ENCODE measurements at regions not wholly inside any gene's neighbourhood (a gene's known extent, or its start where the extent isn't known, plus 50 kb on each side); places are given as distances from the start of the nearest gene placed in this dataset.

DNA sequence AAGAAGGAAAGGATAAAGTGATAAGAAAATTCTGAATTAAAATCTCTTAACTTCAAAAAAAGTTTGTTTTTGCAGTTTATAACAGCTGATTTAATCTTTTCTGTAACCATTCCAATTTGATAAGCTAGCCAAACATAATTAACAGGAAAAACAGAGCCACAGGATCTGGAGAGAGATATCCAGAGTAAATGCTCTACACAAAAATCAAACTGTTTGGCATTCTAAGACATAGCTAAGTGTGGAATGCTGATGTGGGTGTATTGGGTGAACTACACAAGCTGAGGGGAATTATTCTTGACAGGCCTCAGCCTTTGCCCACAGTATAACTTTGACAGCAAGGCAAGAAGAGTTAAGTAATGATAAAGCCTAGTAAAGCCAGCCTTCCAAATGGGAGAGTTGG is 184.8 kb downstream of the GABRG1 start:
- no peak for DNase-seq (ENCODE audit: low read depth)
- H3K4me3 ChIP-seq (ENCODE audit: low read depth, low read length), result no peak overlapping the region
- TF ChIP-seq, protein P1, sequence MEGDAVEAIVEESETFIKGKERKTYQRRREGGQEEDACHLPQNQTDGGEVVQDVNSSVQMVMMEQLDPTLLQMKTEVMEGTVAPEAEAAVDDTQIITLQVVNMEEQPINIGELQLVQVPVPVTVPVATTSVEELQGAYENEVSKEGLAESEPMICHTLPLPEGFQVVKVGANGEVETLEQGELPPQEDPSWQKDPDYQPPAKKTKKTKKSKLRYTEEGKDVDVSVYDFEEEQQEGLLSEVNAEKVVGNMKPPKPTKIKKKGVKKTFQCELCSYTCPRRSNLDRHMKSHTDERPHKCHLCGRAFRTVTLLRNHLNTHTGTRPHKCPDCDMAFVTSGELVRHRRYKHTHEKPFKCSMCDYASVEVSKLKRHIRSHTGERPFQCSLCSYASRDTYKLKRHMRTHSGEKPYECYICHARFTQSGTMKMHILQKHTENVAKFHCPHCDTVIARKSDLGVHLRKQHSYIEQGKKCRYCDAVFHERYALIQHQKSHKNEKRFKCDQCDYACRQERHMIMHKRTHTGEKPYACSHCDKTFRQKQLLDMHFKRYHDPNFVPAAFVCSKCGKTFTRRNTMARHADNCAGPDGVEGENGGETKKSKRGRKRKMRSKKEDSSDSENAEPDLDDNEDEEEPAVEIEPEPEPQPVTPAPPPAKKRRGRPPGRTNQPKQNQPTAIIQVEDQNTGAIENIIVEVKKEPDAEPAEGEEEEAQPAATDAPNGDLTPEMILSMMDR (conservative IDR thresholded peaks at IDR 0.05; ENCODE audit: low read depth, low read length), result no peak

DNA sequence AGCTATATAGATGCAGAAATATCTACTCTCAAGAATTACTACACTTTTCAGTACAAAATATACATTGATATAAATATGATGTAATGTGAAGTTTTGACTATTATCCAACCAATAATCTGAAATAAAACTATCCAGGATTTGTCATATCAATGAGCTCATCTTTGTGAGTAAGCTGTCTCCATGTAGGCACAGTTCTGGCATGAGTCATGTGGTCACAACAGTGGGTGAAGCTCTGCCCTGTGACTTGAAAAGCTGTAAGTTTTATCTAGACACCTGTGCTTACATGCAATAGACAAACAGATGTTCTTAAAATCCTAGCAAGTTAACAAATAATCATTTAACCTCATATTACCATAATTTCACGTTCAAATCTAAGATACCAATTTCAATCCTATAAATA is 192.7 kb downstream of the GABRG1 start:
- no peak for DNase-seq (ENCODE audit: low read depth)
- H3K4me3 ChIP-seq (ENCODE audit: low read depth, low read length), result no peak overlapping the region
- TF ChIP-seq, protein P1 (conservative IDR thresholded peaks at IDR 0.05; ENCODE audit: low read depth, low read length), result no peak

DNA sequence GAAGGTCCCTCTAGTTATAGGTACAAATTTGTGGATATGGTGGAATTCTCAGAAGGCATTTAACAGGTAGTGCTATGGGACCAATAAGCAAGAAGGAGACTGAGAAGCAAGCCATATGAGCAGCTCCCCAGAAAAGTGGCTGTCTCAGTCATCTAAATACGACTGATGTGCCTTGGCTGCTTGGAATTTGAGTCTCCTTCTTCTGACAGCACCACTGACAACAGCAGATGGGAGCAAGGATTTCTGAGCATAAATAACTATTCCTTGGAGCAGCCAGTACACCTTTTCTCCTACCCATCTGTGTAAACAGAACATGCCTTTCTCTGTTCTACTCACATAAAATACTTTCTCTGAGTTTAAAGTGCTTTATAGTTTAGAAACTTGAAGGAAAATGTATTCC is 196.2 kb downstream of the GABRG1 start:
- DNase-seq (ENCODE audit: low read depth), result no peak
- TF ChIP-seq, protein P1 (conservative IDR thresholded peaks at IDR 0.05; ENCODE audit: low read depth, low read length), result no peak
- H3K4me3 ChIP-seq (ENCODE audit: low read depth, low read length), result no peak overlapping the region

DNA sequence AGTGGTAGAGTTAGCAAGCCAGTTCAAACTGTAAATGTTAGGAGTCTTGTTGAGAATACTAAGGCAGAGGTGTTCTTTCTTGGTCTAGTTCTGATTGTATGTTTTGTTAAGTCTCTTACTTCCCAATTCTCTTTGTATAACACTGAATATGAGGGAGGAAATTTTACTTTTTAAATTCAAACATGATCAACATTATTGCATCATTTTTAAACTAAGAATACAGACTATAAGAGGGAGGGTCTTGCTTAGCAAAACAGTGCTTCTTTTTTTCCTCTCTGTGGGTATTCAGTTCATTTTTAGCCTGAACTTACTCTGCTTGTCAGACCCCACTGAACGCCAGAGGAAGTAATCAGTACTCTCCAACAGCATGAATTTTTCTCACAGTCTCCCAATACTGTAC is 198.0 kb downstream of the GABRG1 start:
- no peak for DNase-seq (ENCODE audit: low read depth)
- TF ChIP-seq, protein P1 (conservative IDR thresholded peaks at IDR 0.05; ENCODE audit: low read depth, low read length), result no peak
- H3K4me3 ChIP-seq (ENCODE audit: low read depth, low read length), result no peak overlapping the region

DNA sequence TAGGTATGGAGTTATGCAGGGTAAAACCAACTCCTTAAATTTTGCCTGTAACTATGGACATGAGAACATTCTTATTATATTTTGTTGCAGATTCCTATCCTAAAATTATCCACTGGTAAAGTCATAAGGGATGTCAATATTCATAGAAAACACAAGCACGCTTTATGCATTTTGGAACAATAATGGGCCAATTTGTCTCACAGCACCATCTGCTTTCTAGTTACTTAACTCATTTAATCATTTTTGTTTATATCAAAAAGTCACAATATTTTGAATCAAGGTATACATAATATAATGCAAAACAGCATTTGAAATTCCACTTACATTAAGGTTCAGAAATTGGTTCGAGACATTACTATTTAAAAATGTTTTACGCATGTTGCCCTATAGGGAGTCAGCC is 203.0 kb downstream of the GABRG1 start:
- no peak for DNase-seq (ENCODE audit: low read depth)
- H3K4me3 ChIP-seq (ENCODE audit: low read depth, low read length), result no peak overlapping the region
- TF ChIP-seq, protein P1 (conservative IDR thresholded peaks at IDR 0.05; ENCODE audit: low read depth, low read length), result no peak

DNA sequence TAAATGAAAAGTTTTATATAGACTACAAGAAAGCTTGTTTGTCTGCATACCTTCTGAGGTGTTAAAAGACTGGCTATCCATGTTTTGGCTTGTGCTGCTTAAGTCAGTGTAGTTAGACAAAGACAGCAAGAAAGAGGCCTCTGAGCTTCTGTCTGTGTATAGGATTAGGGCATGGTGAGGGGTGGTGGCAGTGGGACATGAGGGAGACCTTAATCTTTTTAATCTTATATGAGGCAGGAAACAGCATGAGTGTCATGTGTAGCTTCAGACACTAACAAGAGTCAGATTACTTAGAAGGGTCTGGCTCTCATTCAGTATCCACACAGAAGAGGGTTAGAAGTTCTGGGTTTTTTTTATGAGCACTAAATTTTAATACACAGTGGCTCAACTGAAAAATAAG is 213.3 kb downstream of the GABRG1 start:
- TF ChIP-seq, protein P1 (conservative IDR thresholded peaks at IDR 0.05; ENCODE audit: low read depth, low read length), result no peak
- H3K4me3 ChIP-seq (ENCODE audit: low read depth, low read length), result no peak overlapping the region
- no peak for DNase-seq (ENCODE audit: low read depth)

DNA sequence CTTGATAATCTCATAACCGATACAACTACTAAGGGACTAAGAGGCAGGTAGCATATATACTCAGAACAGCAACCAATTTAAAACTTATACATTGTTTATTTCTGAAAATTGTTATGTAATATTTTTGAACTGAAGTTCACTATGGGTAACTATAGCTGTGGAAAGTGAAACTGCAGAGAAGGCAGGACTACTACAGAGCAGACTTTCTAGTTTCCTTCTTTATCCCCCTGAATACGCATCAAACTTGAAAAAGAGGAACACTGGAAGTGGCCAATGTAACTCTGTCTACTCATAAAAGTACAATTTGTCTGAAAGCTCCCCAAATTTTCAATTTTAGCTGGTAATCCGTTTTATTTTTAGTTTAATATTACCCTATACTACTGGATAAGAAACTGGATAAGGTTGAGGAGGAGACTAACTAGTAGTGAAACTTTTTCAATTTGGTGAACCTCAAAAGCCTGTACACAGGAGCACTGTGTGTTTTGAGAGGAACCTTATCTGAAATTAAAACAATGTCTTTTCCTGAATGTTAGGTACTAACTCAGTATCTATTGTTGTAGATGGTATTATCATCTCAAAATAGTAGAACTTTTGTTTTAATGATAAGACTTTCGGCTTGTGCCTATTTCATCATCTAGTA is 225.8 kb downstream of the GABRG1 start:
- no peak overlapping the region for H3K4me3 ChIP-seq (ENCODE audit: low read depth, low read length)
- no peak for DNase-seq (ENCODE audit: low read depth)
- TF ChIP-seq, protein P1 (conservative IDR thresholded peaks at IDR 0.05; ENCODE audit: low read depth, low read length), result no peak

Measured in epithelial cell of proximal tubule (primary cell).